ENCODE measurements at regions not wholly inside any gene's neighbourhood (a gene's known extent, or its start where the extent isn't known, plus 50 kb on each side); places are given as distances from the start of the nearest gene placed in this dataset.

GRCh38 chr18:28404694-28405093 is 227.8 kb upstream of the CDH2 start:
- FAIRE-seq (no peak), DNase-seq (no peak)
- no peak overlapping the region for H3K4me3 ChIP-seq (ENCODE audit: low read length in 3 of 3)
- H3K27ac ChIP-seq (ENCODE audit: low read depth in 2 of 2, low read length in 2 of 2) = no peak overlapping the region
- H3K36me3 ChIP-seq (ENCODE audit: control insufficient read depth in 2 of 3, insufficient read depth in 3 of 3, low read length in 3 of 3) = no peaks in the 10 kb centered on the region
- H3K27me3 ChIP-seq (ENCODE audit: control insufficient read depth, insufficient read depth, low read length) = no peaks in the 10 kb centered on the region
- TF ChIP-seq, protein P1, sequence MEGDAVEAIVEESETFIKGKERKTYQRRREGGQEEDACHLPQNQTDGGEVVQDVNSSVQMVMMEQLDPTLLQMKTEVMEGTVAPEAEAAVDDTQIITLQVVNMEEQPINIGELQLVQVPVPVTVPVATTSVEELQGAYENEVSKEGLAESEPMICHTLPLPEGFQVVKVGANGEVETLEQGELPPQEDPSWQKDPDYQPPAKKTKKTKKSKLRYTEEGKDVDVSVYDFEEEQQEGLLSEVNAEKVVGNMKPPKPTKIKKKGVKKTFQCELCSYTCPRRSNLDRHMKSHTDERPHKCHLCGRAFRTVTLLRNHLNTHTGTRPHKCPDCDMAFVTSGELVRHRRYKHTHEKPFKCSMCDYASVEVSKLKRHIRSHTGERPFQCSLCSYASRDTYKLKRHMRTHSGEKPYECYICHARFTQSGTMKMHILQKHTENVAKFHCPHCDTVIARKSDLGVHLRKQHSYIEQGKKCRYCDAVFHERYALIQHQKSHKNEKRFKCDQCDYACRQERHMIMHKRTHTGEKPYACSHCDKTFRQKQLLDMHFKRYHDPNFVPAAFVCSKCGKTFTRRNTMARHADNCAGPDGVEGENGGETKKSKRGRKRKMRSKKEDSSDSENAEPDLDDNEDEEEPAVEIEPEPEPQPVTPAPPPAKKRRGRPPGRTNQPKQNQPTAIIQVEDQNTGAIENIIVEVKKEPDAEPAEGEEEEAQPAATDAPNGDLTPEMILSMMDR (IDR thresholded peaks at IDR 0.05; ENCODE audit: borderline replicate concordance, extremely low read depth, insufficient read depth) = no peak
- no peaks in the 10 kb centered on the region for H3K9me3 ChIP-seq (ENCODE audit: control insufficient read depth in 2 of 3, insufficient read depth in 1 of 3, low read length in 3 of 3)
- intact Hi-C loops (cut with DNase I) = no loop called here
- no peak overlapping the region for H3K9ac ChIP-seq (ENCODE audit: low read length in 3 of 3)
- H3K4me1 ChIP-seq (ENCODE audit: control insufficient read depth in 2 of 3, insufficient read depth in 2 of 3, low read depth in 1 of 3, low read length in 3 of 3) = no peaks in the 10 kb centered on the region

GRCh38 chr18:28399781-28400362 is 222.9 kb upstream of the CDH2 start:
- Histone ChIP-seq H3K9ac (ENCODE audit: low read length in 3 of 3) (no peak overlapping the region), H3K27me3 (ENCODE audit: control insufficient read depth, insufficient read depth, low read length) (no peaks in the 10 kb centered on the region), H3K36me3 (ENCODE audit: control insufficient read depth in 2 of 3, insufficient read depth in 3 of 3, low read length in 3 of 3) (no peaks in the 10 kb centered on the region), H3K4me3 (ENCODE audit: low read length in 3 of 3) (no peak overlapping the region), H3K4me1 (ENCODE audit: control insufficient read depth in 2 of 3, insufficient read depth in 2 of 3, low read depth in 1 of 3, low read length in 3 of 3) (no peaks in the 10 kb centered on the region), H3K9me3 (ENCODE audit: control insufficient read depth in 2 of 3, insufficient read depth in 1 of 3, low read length in 3 of 3) (no peaks in the 10 kb centered on the region), H3K27ac (ENCODE audit: low read depth in 2 of 2, low read length in 2 of 2) (no peak overlapping the region)
- TF ChIP-seq, protein P1 (IDR thresholded peaks at IDR 0.05; ENCODE audit: borderline replicate concordance, extremely low read depth, insufficient read depth) = no peak
- no peak for FAIRE-seq
- no peak for DNase-seq
- intact Hi-C loops (cut with DNase I) = no loop called here

DNA sequence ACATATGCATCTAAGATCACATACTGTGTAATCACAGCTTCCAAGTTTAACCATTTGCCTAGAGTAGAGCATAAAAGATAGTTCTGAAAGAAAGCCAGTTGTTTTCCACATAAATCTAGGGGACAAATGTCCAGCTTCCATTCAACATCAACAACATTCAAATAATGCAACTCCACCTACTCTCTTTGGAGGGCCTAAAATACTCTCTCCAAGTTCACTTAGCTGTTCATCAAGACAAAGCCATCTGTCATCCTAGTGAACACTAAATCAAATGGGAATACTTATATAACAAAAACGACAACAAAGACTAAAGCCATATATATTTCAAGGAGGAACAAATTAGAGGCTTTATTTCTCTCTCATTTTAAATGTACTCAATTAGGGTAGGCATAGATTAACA is 221.5 kb upstream of the CDH2 start:
- FAIRE-seq = no peak
- H3K36me3 ChIP-seq (ENCODE audit: control insufficient read depth in 2 of 3, insufficient read depth in 3 of 3, low read length in 3 of 3) = no peaks in the 10 kb centered on the region

More for the DNA sequence above, 221.5 kb upstream of the CDH2 start:
- Histone ChIP-seq H3K9ac (ENCODE audit: low read length in 3 of 3) (no peak overlapping the region), H3K27ac (ENCODE audit: low read depth in 2 of 2, low read length in 2 of 2) (no peak overlapping the region), H3K4me3 (ENCODE audit: low read length in 3 of 3) (no peak overlapping the region), H3K9me3 (ENCODE audit: control insufficient read depth in 2 of 3, insufficient read depth in 1 of 3, low read length in 3 of 3) (no peaks in the 10 kb centered on the region), H3K27me3 (ENCODE audit: control insufficient read depth, insufficient read depth, low read length) (no peaks in the 10 kb centered on the region), H3K4me1 (ENCODE audit: control insufficient read depth in 2 of 3, insufficient read depth in 2 of 3, low read depth in 1 of 3, low read length in 3 of 3) (no peaks in the 10 kb centered on the region)
- peak in 1 of 5 donors; percentile 1 for DNase-seq
- intact Hi-C loops (cut with DNase I) = no loop called here
- TF ChIP-seq, protein P1 (IDR thresholded peaks at IDR 0.05; ENCODE audit: borderline replicate concordance, extremely low read depth, insufficient read depth) = no peak
